ENCODE measurements at regions not wholly inside any gene's neighbourhood (a gene's known extent, or its start where the extent isn't known, plus 50 kb on each side); places are given as distances from the start of the nearest gene placed in this dataset.

GRCh38 chr4:99749445-99750391 lies 66.9 kb upstream of the DAPP1 start:
- no peak overlapping the region for H2AFZ ChIP-seq (ENCODE audit: low read depth, low read length, poor library complexity, severe bottlenecking)
- no peaks in the 10 kb centered on the region for H3K79me2 ChIP-seq (ENCODE audit: insufficient read depth, low read length)
- BruUV-seq (replicated peaks) = no TSS peak
- H3K9me2 ChIP-seq (ENCODE audit: insufficient read depth) = no peaks in the 10 kb centered on the region
- DNase-seq (ENCODE audit: low read depth, low spot score) = no peak
- H3K27me3 ChIP-seq (ENCODE audit: insufficient read depth, low read length) = no peaks in the 10 kb centered on the region
- intact Hi-C loops (cut with micrococcal nuclease) = no loop called here
- H3K4me1 ChIP-seq (ENCODE audit: control insufficient read depth in 1 of 2, insufficient read depth in 2 of 2, low read length in 2 of 2) = no peaks in the 10 kb centered on the region
- no peak overlapping the region for H3K27ac ChIP-seq (ENCODE audit: low read depth, low read length)
- H3K9me3 ChIP-seq (ENCODE audit: control insufficient read depth in 1 of 2, insufficient read depth in 1 of 2, low read depth in 1 of 2, low read length in 2 of 2) = no peaks in the 10 kb centered on the region
- CTCF ChIA-PET = no interaction called here
- no peak for ATAC-seq
- no peak overlapping the region for H3K4me2 ChIP-seq (ENCODE audit: low read length)
- TF ChIP-seq, protein P1, sequence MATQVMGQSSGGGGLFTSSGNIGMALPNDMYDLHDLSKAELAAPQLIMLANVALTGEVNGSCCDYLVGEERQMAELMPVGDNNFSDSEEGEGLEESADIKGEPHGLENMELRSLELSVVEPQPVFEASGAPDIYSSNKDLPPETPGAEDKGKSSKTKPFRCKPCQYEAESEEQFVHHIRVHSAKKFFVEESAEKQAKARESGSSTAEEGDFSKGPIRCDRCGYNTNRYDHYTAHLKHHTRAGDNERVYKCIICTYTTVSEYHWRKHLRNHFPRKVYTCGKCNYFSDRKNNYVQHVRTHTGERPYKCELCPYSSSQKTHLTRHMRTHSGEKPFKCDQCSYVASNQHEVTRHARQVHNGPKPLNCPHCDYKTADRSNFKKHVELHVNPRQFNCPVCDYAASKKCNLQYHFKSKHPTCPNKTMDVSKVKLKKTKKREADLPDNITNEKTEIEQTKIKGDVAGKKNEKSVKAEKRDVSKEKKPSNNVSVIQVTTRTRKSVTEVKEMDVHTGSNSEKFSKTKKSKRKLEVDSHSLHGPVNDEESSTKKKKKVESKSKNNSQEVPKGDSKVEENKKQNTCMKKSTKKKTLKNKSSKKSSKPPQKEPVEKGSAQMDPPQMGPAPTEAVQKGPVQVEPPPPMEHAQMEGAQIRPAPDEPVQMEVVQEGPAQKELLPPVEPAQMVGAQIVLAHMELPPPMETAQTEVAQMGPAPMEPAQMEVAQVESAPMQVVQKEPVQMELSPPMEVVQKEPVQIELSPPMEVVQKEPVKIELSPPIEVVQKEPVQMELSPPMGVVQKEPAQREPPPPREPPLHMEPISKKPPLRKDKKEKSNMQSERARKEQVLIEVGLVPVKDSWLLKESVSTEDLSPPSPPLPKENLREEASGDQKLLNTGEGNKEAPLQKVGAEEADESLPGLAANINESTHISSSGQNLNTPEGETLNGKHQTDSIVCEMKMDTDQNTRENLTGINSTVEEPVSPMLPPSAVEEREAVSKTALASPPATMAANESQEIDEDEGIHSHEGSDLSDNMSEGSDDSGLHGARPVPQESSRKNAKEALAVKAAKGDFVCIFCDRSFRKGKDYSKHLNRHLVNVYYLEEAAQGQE (IDR thresholded peaks at IDR 0.05; ENCODE audit: low read depth) = no peak
- TF ChIP-seq RAD21 (IDR thresholded peaks at IDR 0.05; ENCODE audit: low read depth) (no peak), MAX (IDR thresholded peaks at IDR 0.05) (no peak), ZNF274 (IDR thresholded peaks at IDR 0.05; ENCODE audit: low read depth, low read length) (no peak), ELF1 (IDR thresholded peaks at IDR 0.05; ENCODE audit: borderline replicate concordance, low read depth) (no peak), YY1 (IDR thresholded peaks at IDR 0.05; ENCODE audit: extremely low read depth, insufficient replicate concordance, low read depth, low read length) (no peak), EZH2phosphoT487 (IDR thresholded peaks at IDR 0.05; ENCODE audit: borderline replicate concordance) (no peak), EGR1 (IDR thresholded peaks at IDR 0.05; ENCODE audit: low read depth) (no peak), EZH2 (IDR thresholded peaks at IDR 0.05) (no peak), CEBPB (IDR thresholded peaks at IDR 0.05; ENCODE audit: low read depth) (no peak)
- POLR2A ChIA-PET = no interaction called here
- H3K4me3 ChIP-seq (replicated peaks in 1 of 2; ENCODE audit: low read depth in 1 of 2, low read length in 2 of 2) = no peak overlapping the region
- H3K9ac ChIP-seq (ENCODE audit: low read length) = no peak overlapping the region
- H4K20me1 ChIP-seq (ENCODE audit: insufficient read depth) = no peaks in the 10 kb centered on the region
- H3K36me3 ChIP-seq (ENCODE audit: control insufficient read depth in 1 of 2, insufficient read depth in 2 of 2, low read length in 2 of 2) = no peaks in the 10 kb centered on the region
- RAD21 ChIA-PET (ENCODE audit: low non-redundant PET in 1 of 2, low total read pairs in 2 of 2, uncharacterized antibody in 2 of 2, unreplicated experiment in 2 of 2) = no interaction called here

Measured in HCT116 (cell line).